GM23338 (cell line): ENCODE measurements at regions not wholly inside any gene's neighbourhood (a gene's known extent, or its start where the extent isn't known, plus 50 kb on each side); places are given as distances from the start of the nearest gene placed in this dataset.
"Not testable (repeated sequence)": the region's sequence is repeated elsewhere in the genome, so short reads cannot be mapped to it uniquely, and the experiment has no call there.

Experiments used
- ATAC-seq: fragments of 200-7000 bp; cut with Tn5 transposase; 3 replicates; pipeline ENCODE4 v1.9.1; 2020
- DNase-seq: peaks from one replicate; pipeline ENCODE4 v3.0.0-alpha.2; 2015; ENCODE audit warnings: low spot score
- H2AFZ ChIP-seq: fragments of 200-600 bp; sonication (generic); 2 replicates; pipeline ENCODE4 v1.8.0; 2016; ENCODE audit warnings: antibody characterized with exemption, mild to moderate bottlenecking, moderate library complexity
- H3F3A ChIP-seq: fragments of 200-600 bp; sonication (generic); replicated peaks from 2 replicates; pipeline ENCODE4 v1.8.0; 2017; ENCODE audit warnings: antibody characterized with exemption, mixed run types, low read depth
- H3K27ac ChIP-seq: fragments of 200-600 bp; sonication (generic); 2 replicates; pipeline ENCODE4 v1.6.1; 2016; ENCODE audit warnings: low read depth
- H3K27me3 ChIP-seq: fragments of 200-600 bp; sonication (generic); 2 replicates; pipeline ENCODE4 v1.8.0; 2016; ENCODE audit warnings: mild to moderate bottlenecking, mixed run types, moderate library complexity; ENCODE audit not compliant: insufficient read depth
- H3K36me3 ChIP-seq: fragments of 200-600 bp; sonication (generic); 2 replicates; pipeline ENCODE4 v1.8.0; 2016; ENCODE audit warnings: mild to moderate bottlenecking; ENCODE audit not compliant: insufficient read depth
- H3K4me1 ChIP-seq: fragments of 200-600 bp; sonication (generic); 2 replicates; pipeline ENCODE4 v1.8.0; 2016; ENCODE audit warnings: mild to moderate bottlenecking, moderate library complexity; ENCODE audit not compliant: insufficient read depth
- H3K4me2 ChIP-seq: fragments of 200-600 bp; sonication (generic); 2 replicates; pipeline ENCODE4 v1.7.1; 2017; ENCODE audit warnings: mixed run types
- H3K4me3 ChIP-seq: fragments of 200-600 bp; sonication (generic); 2 replicates; pipeline ENCODE4 v1.6.1; 2016; ENCODE audit warnings: mixed run types
- H3K79me2 ChIP-seq: fragments of 200-600 bp; sonication (generic); replicated peaks from 2 replicates; pipeline ENCODE4 v1.8.0; 2017; ENCODE audit warnings: mild to moderate bottlenecking; ENCODE audit not compliant: insufficient read depth
- H3K9me2 ChIP-seq: fragments of 200-600 bp; sonication (generic); 2 replicates; pipeline ENCODE4 v1.8.0; 2017; ENCODE audit not compliant: insufficient read depth
- H4K20me1 ChIP-seq: fragments of 200-600 bp; sonication (generic); replicated peaks from 2 replicates; pipeline ENCODE4 v1.8.0; 2017; ENCODE audit warnings: mild to moderate bottlenecking; ENCODE audit not compliant: insufficient read depth
- H3K27ac Mint-ChIP-seq: 2 replicates; pipeline ENCODE4 v1.8.0; 2020; ENCODE audit warnings: inconsistent platforms, mild to moderate bottlenecking, moderate library complexity, mixed read lengths
- H3K27me3 Mint-ChIP-seq: 3 replicates; pipeline ENCODE4 v1.8.0; 2022; ENCODE audit warnings: low read depth, mild to moderate bottlenecking, moderate library complexity, mixed read lengths, inconsistent platforms; ENCODE audit not compliant: insufficient read depth, poor library complexity
- H3K36me3 Mint-ChIP-seq: 3 replicates; pipeline ENCODE4 v1.8.0; 2021; ENCODE audit warnings: low read depth, mild to moderate bottlenecking, inconsistent platforms, moderate library complexity, mixed read lengths
- H3K4me1 Mint-ChIP-seq: 3 replicates; pipeline ENCODE4 v1.8.0; 2020; ENCODE audit warnings: mild to moderate bottlenecking, inconsistent platforms, mixed read lengths
- H3K4me3 Mint-ChIP-seq: 3 replicates; pipeline ENCODE4 v1.8.0; 2021; ENCODE audit warnings: moderate library complexity, mild to moderate bottlenecking, inconsistent platforms, mixed read lengths
- H3K9me3 Mint-ChIP-seq: 3 replicates; pipeline ENCODE4 v1.8.0; 2020; ENCODE audit warnings: moderate library complexity, mild to moderate bottlenecking, inconsistent platforms, mixed read lengths
- CREB1 ChIP-seq: fragments of 250-450 bp; sonication (Bioruptor Pico); IDR thresholded peaks from 2 replicates; pipeline ENCODE4 v1.5.0; 2020; ENCODE audit warnings: low read depth, mild to moderate bottlenecking, moderate library complexity
- EZH2phosphoT487 ChIP-seq: fragments of 200-600 bp; sonication (generic); IDR thresholded peaks from one replicate; pipeline ENCODE4 v1.8.1; 2018; ENCODE audit warnings: antibody characterized with exemption; ENCODE audit not compliant: unreplicated experiment
- JUNB ChIP-seq: IDR thresholded peaks from one replicate; pipeline ENCODE4 v1.6.1; 2016; ENCODE audit warnings: antibody characterized with exemption; ENCODE audit not compliant: unreplicated experiment
- NANOG ChIP-seq: IDR thresholded peaks from 2 replicates; pipeline ENCODE4 v1.6.1; 2016; ENCODE audit warnings: antibody characterized with exemption, borderline replicate concordance
- POLR2AphosphoS5 ChIP-seq: IDR thresholded peaks from 2 replicates; pipeline ENCODE4 v1.6.1; 2016; ENCODE audit warnings: antibody characterized with exemption, low read depth
- STAT1 ChIP-seq: IDR thresholded peaks from one replicate; pipeline ENCODE4 v1.6.1; 2016; ENCODE audit warnings: antibody characterized with exemption; ENCODE audit not compliant: unreplicated experiment
- TF ChIP-seq, protein P1 (sequence below): IDR thresholded peaks from one replicate; pipeline ENCODE4 v1.6.1; 2018; ENCODE audit warnings: antibody characterized with exemption; ENCODE audit not compliant: unreplicated experiment
- TF ChIP-seq, protein P2 (sequence below), 2 experiments: fragments of 200-600 bp in 1 of 2; sonication (generic) in 1 of 2; conservative IDR thresholded peaks; 2 replicates each; pipeline versions ENCODE4 v1.5.1 to v1.6.1; 2016 to 2017; ENCODE audit warnings: antibody characterized with exemption in 2 of 2, low read depth in 2 of 2, mild to moderate bottlenecking in 2 of 2, moderate library complexity in 1 of 2
- TF ChIP-seq, protein P3 (sequence below): IDR thresholded peaks from 2 replicates; pipeline ENCODE4 v1.6.1; 2016; ENCODE audit warnings: antibody characterized with exemption

DNA sequence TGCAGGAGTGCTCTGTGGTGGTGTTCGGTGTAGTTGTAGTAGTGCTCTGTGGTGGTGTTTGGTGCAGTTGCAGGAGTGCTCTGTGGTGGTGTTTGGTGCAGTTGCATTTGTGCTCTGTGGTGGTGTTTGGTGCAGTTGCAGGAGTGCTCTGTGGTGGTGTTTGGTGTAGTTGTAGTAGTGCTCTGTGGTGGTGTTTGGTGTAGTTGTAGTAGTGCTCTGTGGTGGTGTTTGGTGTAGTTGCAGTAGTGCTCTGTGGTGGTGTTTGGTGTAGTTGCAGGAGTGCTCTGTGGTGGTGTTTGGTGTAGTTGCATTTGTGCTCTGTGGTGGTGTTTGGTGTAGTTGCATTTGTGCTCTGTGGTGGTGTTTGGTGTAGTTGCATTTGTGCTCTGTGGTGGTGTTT is 706.9 kb upstream of the FRG1 start:
- not testable (repeated sequence) for H3F3A ChIP-seq, H3K4me3 ChIP-seq, DNase-seq

DNA sequence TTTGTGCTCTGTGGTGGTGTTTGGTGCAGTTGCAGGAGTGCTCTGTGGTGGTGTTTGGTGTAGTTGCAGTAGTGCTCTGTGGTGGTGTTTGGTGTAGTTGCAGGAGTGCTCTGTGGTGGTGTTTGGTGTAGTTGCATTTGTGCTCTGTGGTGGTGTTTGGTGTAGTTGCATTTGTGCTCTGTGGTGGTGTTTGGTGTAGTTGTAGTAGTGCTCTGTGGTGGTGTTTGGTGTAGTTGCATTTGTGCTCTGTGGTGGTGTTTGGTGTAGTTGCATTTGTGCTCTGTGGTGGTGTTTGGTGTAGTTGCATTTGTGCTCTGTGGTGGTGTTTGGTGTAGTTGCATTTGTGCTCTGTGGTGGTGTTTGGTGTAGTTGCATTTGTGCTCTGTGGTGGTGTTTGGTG is 705.7 kb upstream of the FRG1 start:
- DNase-seq, H3K27ac ChIP-seq, H2AFZ ChIP-seq, H3K9me2 ChIP-seq, ATAC-seq, H4K20me1 ChIP-seq, H3K4me1 Mint-ChIP-seq, H3K36me3 Mint-ChIP-seq, H3K27me3 ChIP-seq, H3K27me3 Mint-ChIP-seq, H3K79me2 ChIP-seq, H3K27ac Mint-ChIP-seq, H3K9me3 Mint-ChIP-seq, H3K4me3 Mint-ChIP-seq, H3K4me1 ChIP-seq, H3F3A ChIP-seq, H3K4me2 ChIP-seq, H3K36me3 ChIP-seq, H3K4me3 ChIP-seq: not testable (repeated sequence)

More for the DNA sequence above, 706.9 kb upstream of the FRG1 start:
- not testable (repeated sequence) for H3K4me1 ChIP-seq, H3K4me3 Mint-ChIP-seq, H3K36me3 Mint-ChIP-seq, H3K27ac Mint-ChIP-seq, H3K36me3 ChIP-seq, H3K9me2 ChIP-seq, H3K27me3 Mint-ChIP-seq, H3K27me3 ChIP-seq, H2AFZ ChIP-seq, H3K4me2 ChIP-seq, H3K9me3 Mint-ChIP-seq, H3K79me2 ChIP-seq, H3K27ac ChIP-seq, ATAC-seq, H3K4me1 Mint-ChIP-seq, H4K20me1 ChIP-seq

DNA sequence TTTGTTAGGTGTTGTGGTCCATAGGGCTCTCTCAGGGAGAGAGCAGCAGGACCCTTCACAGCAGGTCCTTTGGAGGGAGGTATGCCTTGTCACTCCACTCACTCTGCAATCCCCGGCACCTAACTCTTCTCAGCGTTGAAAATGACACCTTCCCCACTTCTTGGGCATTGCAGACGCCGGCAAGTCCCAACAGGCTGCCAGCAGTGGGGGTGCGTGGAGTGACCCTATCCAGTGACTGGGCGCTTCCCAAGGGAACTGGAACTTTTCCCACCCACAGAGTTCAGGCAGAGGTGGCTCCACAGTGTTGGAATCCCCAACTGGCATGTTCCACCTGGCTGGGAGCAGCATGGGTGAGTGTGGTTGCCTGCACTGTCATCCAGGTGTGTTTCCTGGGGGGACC is 705.1 kb upstream of the FRG1 start:
- H3K36me3 Mint-ChIP-seq, result no peaks in the 10 kb centered on the region
- no peak for TF ChIP-seq NANOG
- TF ChIP-seq EZH2phosphoT487, result no peak
- TF ChIP-seq, protein P1, sequence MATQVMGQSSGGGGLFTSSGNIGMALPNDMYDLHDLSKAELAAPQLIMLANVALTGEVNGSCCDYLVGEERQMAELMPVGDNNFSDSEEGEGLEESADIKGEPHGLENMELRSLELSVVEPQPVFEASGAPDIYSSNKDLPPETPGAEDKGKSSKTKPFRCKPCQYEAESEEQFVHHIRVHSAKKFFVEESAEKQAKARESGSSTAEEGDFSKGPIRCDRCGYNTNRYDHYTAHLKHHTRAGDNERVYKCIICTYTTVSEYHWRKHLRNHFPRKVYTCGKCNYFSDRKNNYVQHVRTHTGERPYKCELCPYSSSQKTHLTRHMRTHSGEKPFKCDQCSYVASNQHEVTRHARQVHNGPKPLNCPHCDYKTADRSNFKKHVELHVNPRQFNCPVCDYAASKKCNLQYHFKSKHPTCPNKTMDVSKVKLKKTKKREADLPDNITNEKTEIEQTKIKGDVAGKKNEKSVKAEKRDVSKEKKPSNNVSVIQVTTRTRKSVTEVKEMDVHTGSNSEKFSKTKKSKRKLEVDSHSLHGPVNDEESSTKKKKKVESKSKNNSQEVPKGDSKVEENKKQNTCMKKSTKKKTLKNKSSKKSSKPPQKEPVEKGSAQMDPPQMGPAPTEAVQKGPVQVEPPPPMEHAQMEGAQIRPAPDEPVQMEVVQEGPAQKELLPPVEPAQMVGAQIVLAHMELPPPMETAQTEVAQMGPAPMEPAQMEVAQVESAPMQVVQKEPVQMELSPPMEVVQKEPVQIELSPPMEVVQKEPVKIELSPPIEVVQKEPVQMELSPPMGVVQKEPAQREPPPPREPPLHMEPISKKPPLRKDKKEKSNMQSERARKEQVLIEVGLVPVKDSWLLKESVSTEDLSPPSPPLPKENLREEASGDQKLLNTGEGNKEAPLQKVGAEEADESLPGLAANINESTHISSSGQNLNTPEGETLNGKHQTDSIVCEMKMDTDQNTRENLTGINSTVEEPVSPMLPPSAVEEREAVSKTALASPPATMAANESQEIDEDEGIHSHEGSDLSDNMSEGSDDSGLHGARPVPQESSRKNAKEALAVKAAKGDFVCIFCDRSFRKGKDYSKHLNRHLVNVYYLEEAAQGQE, result no peak
- TF ChIP-seq STAT1, result no peak
- TF ChIP-seq, protein P2, sequence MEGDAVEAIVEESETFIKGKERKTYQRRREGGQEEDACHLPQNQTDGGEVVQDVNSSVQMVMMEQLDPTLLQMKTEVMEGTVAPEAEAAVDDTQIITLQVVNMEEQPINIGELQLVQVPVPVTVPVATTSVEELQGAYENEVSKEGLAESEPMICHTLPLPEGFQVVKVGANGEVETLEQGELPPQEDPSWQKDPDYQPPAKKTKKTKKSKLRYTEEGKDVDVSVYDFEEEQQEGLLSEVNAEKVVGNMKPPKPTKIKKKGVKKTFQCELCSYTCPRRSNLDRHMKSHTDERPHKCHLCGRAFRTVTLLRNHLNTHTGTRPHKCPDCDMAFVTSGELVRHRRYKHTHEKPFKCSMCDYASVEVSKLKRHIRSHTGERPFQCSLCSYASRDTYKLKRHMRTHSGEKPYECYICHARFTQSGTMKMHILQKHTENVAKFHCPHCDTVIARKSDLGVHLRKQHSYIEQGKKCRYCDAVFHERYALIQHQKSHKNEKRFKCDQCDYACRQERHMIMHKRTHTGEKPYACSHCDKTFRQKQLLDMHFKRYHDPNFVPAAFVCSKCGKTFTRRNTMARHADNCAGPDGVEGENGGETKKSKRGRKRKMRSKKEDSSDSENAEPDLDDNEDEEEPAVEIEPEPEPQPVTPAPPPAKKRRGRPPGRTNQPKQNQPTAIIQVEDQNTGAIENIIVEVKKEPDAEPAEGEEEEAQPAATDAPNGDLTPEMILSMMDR (conservative IDR thresholded peaks at IDR 0.05; ENCODE audit: low read depth in 2 of 2), result no peak
- no peak for TF ChIP-seq POLR2AphosphoS5
- TF ChIP-seq JUNB, result no peak
- no peak for TF ChIP-seq CREB1
- TF ChIP-seq, protein P3, sequence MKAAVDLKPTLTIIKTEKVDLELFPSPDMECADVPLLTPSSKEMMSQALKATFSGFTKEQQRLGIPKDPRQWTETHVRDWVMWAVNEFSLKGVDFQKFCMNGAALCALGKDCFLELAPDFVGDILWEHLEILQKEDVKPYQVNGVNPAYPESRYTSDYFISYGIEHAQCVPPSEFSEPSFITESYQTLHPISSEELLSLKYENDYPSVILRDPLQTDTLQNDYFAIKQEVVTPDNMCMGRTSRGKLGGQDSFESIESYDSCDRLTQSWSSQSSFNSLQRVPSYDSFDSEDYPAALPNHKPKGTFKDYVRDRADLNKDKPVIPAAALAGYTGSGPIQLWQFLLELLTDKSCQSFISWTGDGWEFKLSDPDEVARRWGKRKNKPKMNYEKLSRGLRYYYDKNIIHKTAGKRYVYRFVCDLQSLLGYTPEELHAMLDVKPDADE, result no peak

More for the DNA sequence above, 705.1 kb upstream of the FRG1 start:
- no peaks in the 10 kb centered on the region for H3K79me2 ChIP-seq
- Mint-ChIP-seq H3K27ac (no peak overlapping the region), H3K4me3 (no peak overlapping the region), H3K9me3 (peaks cover 8% of the 10 kb centered on the region; the same call in 2 of the 3 replicates), H3K4me1 (no peaks in the 10 kb centered on the region), H3K27me3 (no peaks in the 10 kb centered on the region)
- H2AFZ ChIP-seq, result no peak overlapping the region
- no peaks in the 10 kb centered on the region for H3K4me1 ChIP-seq
- no peak overlapping the region for H3K4me2 ChIP-seq
- no peak overlapping the region for H3K4me3 ChIP-seq
- no peaks in the 10 kb centered on the region for H3K36me3 ChIP-seq
- H3F3A ChIP-seq, result no peaks in the 10 kb centered on the region
- H3K27me3 ChIP-seq, result no peaks in the 10 kb centered on the region
- no peaks in the 10 kb centered on the region for H4K20me1 ChIP-seq
- ATAC-seq, result no peak
- no peaks in the 10 kb centered on the region for H3K9me2 ChIP-seq
- no peak overlapping the region for H3K27ac ChIP-seq
- no peak for DNase-seq
